ENCODE measurements at regions not wholly inside any gene's neighbourhood (a gene's known extent, or its start where the extent isn't known, plus 50 kb on each side); places are given as distances from the start of the nearest gene placed in this dataset.
A peak's percentile ranks its signal among the peaks of the same experiment; 100 is the strongest.

DNA sequence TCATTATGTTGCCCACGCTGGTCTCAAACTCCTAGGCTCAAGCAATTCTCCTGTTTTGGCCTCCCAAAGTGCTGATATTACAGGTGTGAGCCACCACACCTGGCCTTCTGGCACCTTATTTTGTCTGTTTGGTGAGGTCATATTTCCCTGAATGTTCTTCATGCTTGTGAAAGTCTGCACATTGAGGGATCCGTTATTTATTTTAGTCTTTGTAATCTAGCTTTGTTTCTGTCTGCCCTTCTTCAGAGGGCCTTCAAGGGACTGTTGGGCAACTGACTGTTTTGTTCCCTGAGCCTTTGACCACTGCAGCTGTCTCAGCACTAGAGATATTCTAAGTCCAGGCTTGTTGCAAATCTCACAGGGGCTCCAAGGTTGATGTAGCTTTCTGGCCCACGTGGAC, 110.5 kb upstream of the RFC3 start:
- POLR2A ChIA-PET, result no interaction called here
- 54% methylated on average over 3 of the region's 3 CpGs for WGBS (ENCODE audit: insufficient coverage, insufficient replicate concordance, low lambda C conversion rate, missing lambda C conversion rate)
- Histone ChIP-seq H3K4me1 (ENCODE audit: control insufficient read depth, insufficient read depth, low read length) (no peaks in the 10 kb centered on the region), H3K36me3 (ENCODE audit: control insufficient read depth in 2 of 2, insufficient read depth in 2 of 2, low read length in 1 of 2) (no peaks in the 10 kb centered on the region), H3K4me2 (ENCODE audit: control insufficient read depth, insufficient read depth) (no peak overlapping the region), H3K9me3 (replicated peaks; ENCODE audit: control insufficient read depth, insufficient read depth, low read length) (no peaks in the 10 kb centered on the region; the same call in 2 of the 3 replicates), H3K9ac (ENCODE audit: control insufficient read depth, insufficient read depth, low read length) (no peak overlapping the region), H3K4me3 (no peak overlapping the region), H4K20me1 (ENCODE audit: control insufficient read depth, insufficient read depth) (no peaks in the 10 kb centered on the region), H3K27ac (ENCODE audit: control insufficient read depth, insufficient read depth) (no peak overlapping the region), H3K27me3 (replicated peaks in 1 of 2; ENCODE audit: control insufficient read depth in 2 of 2, insufficient read depth in 2 of 2, low read length in 1 of 2) (no peaks in the 10 kb centered on the region), H2AFZ (ENCODE audit: control insufficient read depth, low read depth, low read length) (no peak overlapping the region), H3K79me2 (ENCODE audit: control insufficient read depth, insufficient read depth, low read length) (no peaks in the 10 kb centered on the region)
- intact Hi-C loops (cut with micrococcal nuclease; ENCODE audit: unreplicated experiment) (no loop called here), in situ Hi-C loops (cut with MboI) (loop anchor here (25.0 kb wide), 1 partner anchor 1120 kb away; the partner anchor contains the start of gene PDS5B)
- RAD21 ChIA-PET (ENCODE audit: unreplicated experiment), result interaction anchor here (1.4 kb wide), 1 partner anchor 15 kb away, joined by 4 read pairs; no protein-coding TSS in a partner anchor
- SMC1A ChIA-PET (ENCODE audit: uncharacterized antibody, unreplicated experiment), result interaction anchor here (1.0 to 1.6 kb wide), 4 partner anchors 24 to 370 kb away, joined by 3 to 5 read pairs (median 3); no protein-coding TSS in a partner anchor
- TF ChIP-seq, protein P1, sequence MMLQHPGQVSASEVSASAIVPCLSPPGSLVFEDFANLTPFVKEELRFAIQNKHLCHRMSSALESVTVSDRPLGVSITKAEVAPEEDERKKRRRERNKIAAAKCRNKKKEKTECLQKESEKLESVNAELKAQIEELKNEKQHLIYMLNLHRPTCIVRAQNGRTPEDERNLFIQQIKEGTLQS (IDR thresholded peaks at IDR 0.05; ENCODE audit: borderline replicate concordance, extremely low read depth, low read depth, low read length), result no peak
- TF ChIP-seq EGR1 (IDR thresholded peaks at IDR 0.05; ENCODE audit: borderline replicate concordance in 1 of 2, low read depth in 2 of 2, low read length in 2 of 2) (no peak), KDM1A (IDR thresholded peaks at IDR 0.05; ENCODE audit: borderline replicate concordance) (no peak)
- DNase-seq (ENCODE audit: low read depth, low spot score), result no peak
- BruUV-seq (replicated peaks), result no TSS peak
- no peak for ATAC-seq
- no peak for FAIRE-seq
- CTCF ChIA-PET, result interaction anchor here (0.7 to 1.3 kb wide), 5 partner anchors 13 to 24 kb away, joined by 3 read pairs; no protein-coding TSS in a partner anchor

DNA sequence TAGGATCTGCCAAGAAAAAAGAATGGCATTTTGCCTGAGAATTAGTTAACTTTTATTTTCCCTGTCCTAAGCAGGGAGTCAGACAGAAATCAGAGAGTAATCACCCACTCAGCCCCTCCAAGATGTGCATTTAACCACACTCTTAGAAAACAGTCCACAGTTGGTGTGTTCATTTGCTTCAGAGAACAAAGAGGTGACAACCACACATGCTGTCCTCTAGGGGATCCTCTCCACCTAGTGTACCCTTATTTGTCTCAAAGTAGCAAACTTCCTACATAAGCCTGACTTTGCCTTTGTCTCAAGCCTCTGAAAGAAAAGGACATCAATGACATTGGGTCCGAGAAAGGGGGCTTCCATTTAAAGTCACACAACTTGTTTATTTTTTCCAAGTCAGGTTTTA, 107.0 kb upstream of the RFC3 start:
- WGBS (ENCODE audit: insufficient coverage, insufficient replicate concordance, low lambda C conversion rate, missing lambda C conversion rate), result 100% methylated on average over 1 of the region's 1 CpG
- intact Hi-C loops (cut with micrococcal nuclease; ENCODE audit: unreplicated experiment) (no loop called here), in situ Hi-C loops (cut with MboI) (loop anchor here (25.0 kb wide), 1 partner anchor 1124 kb away; the partner anchor contains the start of gene PDS5B)
- DNase-seq (ENCODE audit: low read depth, low spot score), result no peak
- no TSS peak for BruUV-seq (replicated peaks)
- ChIA-PET RAD21 (ENCODE audit: unreplicated experiment) (no interaction called here), POLR2A (no interaction called here), SMC1A (ENCODE audit: uncharacterized antibody, unreplicated experiment) (no interaction called here), CTCF (interaction anchor here (0.8 to 1.4 kb wide), 2 partner anchors 12 to 13 kb away, joined by 3 to 4 read pairs; no protein-coding TSS in a partner anchor)
- Histone ChIP-seq H2AFZ (ENCODE audit: control insufficient read depth, low read depth, low read length) (no peak overlapping the region), H4K20me1 (ENCODE audit: control insufficient read depth, insufficient read depth) (no peaks in the 10 kb centered on the region), H3K4me3 (no peak overlapping the region), H3K27me3 (replicated peaks in 1 of 2; ENCODE audit: control insufficient read depth in 2 of 2, insufficient read depth in 2 of 2, low read length in 1 of 2) (no peaks in the 10 kb centered on the region), H3K4me1 (ENCODE audit: control insufficient read depth, insufficient read depth, low read length) (no peaks in the 10 kb centered on the region), H3K9me3 (replicated peaks; ENCODE audit: control insufficient read depth, insufficient read depth, low read length) (no peaks in the 10 kb centered on the region; the same call in 2 of the 3 replicates), H3K4me2 (ENCODE audit: control insufficient read depth, insufficient read depth) (no peak overlapping the region), H3K9ac (ENCODE audit: control insufficient read depth, insufficient read depth, low read length) (no peak overlapping the region), H3K79me2 (ENCODE audit: control insufficient read depth, insufficient read depth, low read length) (no peaks in the 10 kb centered on the region), H3K27ac (ENCODE audit: control insufficient read depth, insufficient read depth) (no peak overlapping the region), H3K36me3 (ENCODE audit: control insufficient read depth in 2 of 2, insufficient read depth in 2 of 2, low read length in 1 of 2) (no peaks in the 10 kb centered on the region)
- ATAC-seq, result peak; percentile 69
- peak; percentile 57 for TF ChIP-seq MEF2B (IDR thresholded peaks at IDR 0.05; ENCODE audit: partially characterized antibody, poor library complexity, severe bottlenecking)
- no peak for TF ChIP-seq MXI1 (IDR thresholded peaks at IDR 0.05; ENCODE audit: low read depth, low read length)
- no peak for FAIRE-seq

Measured in GM12878 (cell line).